AG09319 (cell line): ENCODE measurements at regions not wholly inside any gene's neighbourhood (a gene's known extent, or its start where the extent isn't known, plus 50 kb on each side); places are given as distances from the start of the nearest gene placed in this dataset.

Experiments
- DNase-seq: peaks from one replicate; pipeline ENCODE4 v3.0.0-alpha.2; 2010; ENCODE audit warnings: low read depth; ENCODE audit errors: extremely low read depth
- CTCF ChIP-seq: IDR thresholded peaks from 2 replicates; pipeline ENCODE4 v1.5.1; 2011; ENCODE audit warnings: low read depth, mild to moderate bottlenecking, inconsistent platforms, low read length, moderate library complexity

GRCh38 chr4:111773858-111774257, 371.4 kb upstream of the FAM241A start:
- no peak for DNase-seq

DNA sequence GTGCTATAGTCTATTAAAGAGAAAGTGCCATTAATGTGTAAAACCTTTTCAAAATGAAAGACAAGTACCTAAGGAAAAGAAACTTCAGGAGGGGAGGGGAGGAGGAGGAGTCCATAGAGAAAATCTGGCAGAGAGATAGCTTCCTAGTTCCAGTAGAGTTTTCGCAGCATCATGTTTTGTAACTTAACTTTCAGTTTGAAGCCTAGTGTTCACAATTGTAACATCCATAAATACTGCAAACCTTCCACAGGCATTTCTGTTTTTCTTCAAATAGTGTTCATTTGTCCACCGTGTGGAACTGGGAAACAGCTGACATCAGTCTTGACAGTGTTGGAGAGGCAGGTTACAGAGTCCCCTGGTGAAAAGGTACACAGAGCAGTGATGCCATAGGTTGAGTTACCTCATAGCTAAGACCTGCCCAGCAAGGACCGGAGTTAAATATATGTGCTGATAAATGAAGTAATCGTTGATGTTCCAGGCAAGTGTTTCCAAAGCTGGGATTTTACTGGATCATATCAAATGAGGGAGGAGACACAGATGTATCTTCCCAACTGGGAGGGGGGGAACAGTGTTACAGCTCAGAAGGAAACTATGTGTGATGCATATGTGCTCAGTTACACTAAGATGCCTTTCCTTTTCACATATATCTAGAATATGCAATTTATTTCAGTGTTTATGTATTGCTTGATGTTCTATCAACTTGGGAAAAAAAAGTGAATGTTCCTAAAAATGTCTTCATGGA, 369.5 kb upstream of the FAM241A start:
- no peak for TF ChIP-seq CTCF
- DNase-seq, result no peak

More at GRCh38 chr4:111773858-111774257, 371.4 kb upstream of the FAM241A start:
- no peak for TF ChIP-seq CTCF

DNA sequence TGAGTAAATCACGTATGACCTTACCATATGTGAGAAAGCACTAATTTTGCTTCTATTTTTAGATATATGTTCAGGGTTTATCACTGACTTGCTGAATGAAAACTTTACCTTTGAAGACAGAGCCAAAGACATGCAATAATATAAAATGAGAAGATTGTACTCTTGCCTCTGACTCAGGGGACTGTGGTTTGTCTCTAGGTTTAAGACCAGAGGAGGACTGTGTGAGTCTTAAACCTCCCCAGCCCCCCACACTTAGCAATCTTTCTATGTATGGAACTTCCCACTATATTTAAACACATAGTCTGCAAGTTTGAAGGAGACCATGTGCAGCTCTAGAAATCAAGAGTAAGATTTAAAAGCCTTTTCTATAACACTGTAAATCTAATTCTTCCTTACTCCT, 368.7 kb upstream of the FAM241A start:
- no peak for DNase-seq
- no peak for TF ChIP-seq CTCF

DNA sequence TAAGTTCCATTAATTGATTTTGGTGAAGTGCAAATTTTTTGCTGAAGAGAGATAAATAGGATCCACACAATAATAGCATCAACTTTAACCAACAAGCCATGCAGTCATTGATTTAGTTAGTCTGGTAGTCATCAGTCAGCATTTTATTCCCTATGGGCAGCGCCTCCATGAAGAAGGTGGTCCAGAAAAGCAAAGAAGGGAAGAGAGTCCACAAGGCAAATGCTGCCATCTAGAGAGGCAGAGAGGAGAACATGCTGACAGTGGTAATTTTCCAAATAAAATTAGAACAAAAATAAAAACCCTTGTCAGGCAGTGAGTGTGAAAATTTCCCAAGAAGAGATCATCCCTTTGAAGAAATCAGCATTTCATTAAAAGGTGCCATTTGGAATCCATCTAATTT, 366.7 kb upstream of the FAM241A start:
- TF ChIP-seq CTCF, result peak; percentile 54
- DNase-seq, result no peak

- no peak for DNase-seq
- TF ChIP-seq CTCF, result no peak
Measured at GRCh38 chr4:111780965-111781364, 364.3 kb upstream of the FAM241A start.

DNA sequence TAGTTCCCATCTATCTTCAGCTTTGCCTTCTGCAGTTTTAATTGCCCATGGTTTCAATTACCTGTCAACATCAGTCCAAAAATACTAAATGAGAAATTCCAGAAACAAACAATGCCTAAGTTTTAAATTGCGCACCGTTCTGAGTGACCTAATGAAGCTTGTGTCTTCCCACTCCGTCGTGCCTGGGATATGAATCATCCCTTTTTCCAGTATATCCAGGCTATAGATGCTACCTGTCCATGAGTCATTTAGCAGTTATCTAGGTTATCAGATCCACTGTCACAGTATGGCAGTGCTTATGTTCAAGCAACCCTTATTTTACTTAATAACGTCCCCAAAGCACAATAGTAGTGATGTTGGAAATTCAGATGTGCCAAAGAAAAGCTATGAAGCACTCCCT, 363.6 kb upstream of the FAM241A start:
- TF ChIP-seq CTCF, result no peak
- DNase-seq, result no peak

DNA sequence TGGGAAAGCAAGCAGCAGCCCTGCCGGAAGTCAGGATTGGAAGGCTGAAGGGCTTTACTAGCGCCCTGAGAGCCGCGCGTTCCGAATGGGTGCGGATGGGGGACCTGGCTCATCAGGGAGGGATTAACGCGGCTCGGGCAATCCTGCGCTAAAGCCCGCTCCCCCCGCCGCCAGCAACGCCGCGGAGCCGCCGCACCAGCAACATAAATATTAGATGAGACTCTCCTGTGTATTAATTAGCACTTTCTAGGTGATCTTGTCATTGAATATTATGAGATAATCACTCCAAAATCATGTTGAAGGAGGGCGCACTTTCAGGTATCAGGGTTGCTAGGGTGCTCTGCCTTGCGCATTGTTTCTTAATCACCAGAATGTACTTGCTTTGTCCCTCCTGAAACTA, 357.2 kb upstream of the FAM241A start:
- no peak for DNase-seq
- TF ChIP-seq CTCF, result no peak
